CD4-positive, CD25-positive, alpha-beta regulatory T cell (primary cell): ENCODE measurements at regions not wholly inside any gene's neighbourhood (a gene's known extent, or its start where the extent isn't known, plus 50 kb on each side); places are given as distances from the start of the nearest gene placed in this dataset.

ENCODE experiments used
- ATAC-seq, 2 donors: fragments of 150-1000 bp; cut with Tn5 transposase; one replicate each; pipeline ENCODE4 v1.10.0; 2021; ENCODE audit warnings: low read depth in 2 of 2, moderate number of reproducible peaks in 2 of 2, moderate library complexity in 1 of 2
- DNase-seq, 3 donors: peaks; one replicate each; pipeline versions ENCODE4 v3.0.0 to v3.0.0-alpha.2; 2012 to 2022; ENCODE audit warnings: mixed read lengths in 1 of 3
- H3K27ac ChIP-seq: one replicate; pipeline ENCODE4 v1.7.0; 2013; ENCODE audit warnings: mild to moderate bottlenecking, low read length; ENCODE audit not compliant: insufficient read depth, poor library complexity, severe bottlenecking
- H3K27me3 ChIP-seq: one replicate; pipeline ENCODE4 v1.7.0; 2013; ENCODE audit warnings: low read length; ENCODE audit not compliant: control insufficient read depth, insufficient read depth
- H3K36me3 ChIP-seq: one replicate; pipeline ENCODE4 v1.7.0; 2013; ENCODE audit warnings: mild to moderate bottlenecking, low read length, moderate library complexity; ENCODE audit not compliant: control insufficient read depth, insufficient read depth
- H3K4me1 ChIP-seq: 2 replicates; pipeline ENCODE4 v1.7.0; 2013; ENCODE audit warnings: mild to moderate bottlenecking, low read length; ENCODE audit not compliant: insufficient read depth, control insufficient read depth, poor library complexity, severe bottlenecking
- H3K4me3 ChIP-seq: one replicate; pipeline ENCODE4 v1.7.0; 2013; ENCODE audit warnings: low read depth, mild to moderate bottlenecking, low read length, moderate library complexity
- H3K9me3 ChIP-seq, 2 experiments: 1 replicate in 1 of 2; 2 replicates in 1 of 2; pipeline ENCODE4 v1.7.0; 2013; ENCODE audit warnings: low read length in 2 of 2, mild to moderate bottlenecking in 1 of 2, moderate library complexity in 1 of 2; ENCODE audit not compliant: control insufficient read depth in 2 of 2
- H3K27ac Mint-ChIP-seq, 3 donors: one replicate each; pipeline ENCODE4 v1.8.0; 2020 to 2022; ENCODE audit warnings: mild to moderate bottlenecking in 3 of 3, mixed read lengths in 3 of 3, moderate library complexity in 2 of 3
- H3K27me3 Mint-ChIP-seq: one replicate; pipeline ENCODE4 v1.8.0; 2022; ENCODE audit warnings: mild to moderate bottlenecking, mixed read lengths
- H3K36me3 Mint-ChIP-seq: one replicate; pipeline ENCODE4 v1.8.0; 2020; ENCODE audit warnings: mixed read lengths
- H3K4me1 Mint-ChIP-seq, 4 donors: one replicate each; pipeline ENCODE4 v1.8.0; 2020 to 2022; ENCODE audit warnings: mixed read lengths in 4 of 4, mild to moderate bottlenecking in 1 of 4
- H3K4me3 Mint-ChIP-seq, 4 donors: one replicate each; pipeline ENCODE4 v1.8.0; 2020 to 2022; ENCODE audit warnings: mild to moderate bottlenecking in 4 of 4, mixed read lengths in 4 of 4, moderate library complexity in 3 of 4
- H3K9me3 Mint-ChIP-seq, 7 donors: one replicate each; pipeline ENCODE4 v1.8.0; 2020 to 2022; ENCODE audit warnings: mixed read lengths in 7 of 7, mild to moderate bottlenecking in 3 of 7, moderate library complexity in 2 of 7

DNA sequence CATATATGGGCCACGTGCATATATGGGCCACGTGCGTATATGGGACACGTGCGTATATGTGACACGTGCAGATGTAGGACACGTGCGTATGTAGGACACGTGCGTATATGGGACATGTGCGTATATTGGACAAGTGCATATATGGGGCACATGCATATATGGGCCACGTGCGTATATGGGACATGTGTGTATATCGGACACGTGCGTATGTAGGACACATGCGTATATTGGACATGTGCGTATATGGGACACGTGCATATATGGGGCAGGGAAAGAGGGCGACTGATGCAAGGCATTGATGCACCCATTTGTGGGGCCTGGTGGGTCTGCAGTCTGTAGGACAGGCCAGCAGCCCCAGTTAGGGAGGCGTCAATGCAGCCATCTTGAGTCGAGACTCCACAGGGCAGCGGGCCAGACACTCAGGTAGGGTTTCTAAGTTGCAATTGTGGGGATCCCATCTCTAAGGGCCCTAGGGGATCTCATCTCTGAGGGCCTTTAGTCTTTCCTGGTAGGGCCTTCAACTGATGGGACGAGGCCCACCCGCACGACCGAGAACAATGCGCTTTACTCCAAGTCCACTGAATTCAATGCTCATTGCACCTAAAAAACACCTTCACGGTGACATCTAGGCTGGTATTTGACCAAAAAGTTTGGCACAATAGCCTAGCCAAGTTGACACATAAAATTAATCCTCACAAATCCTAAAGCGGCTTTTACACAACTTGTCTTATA, 92.3 kb upstream of the ZNF516 start:
- Histone ChIP-seq H3K4me1 (no peaks in the 10 kb centered on the region), H3K9me3 (no peaks in the 10 kb centered on the region), H3K36me3 (no peaks in the 10 kb centered on the region), H3K27ac (no peak overlapping the region), H3K4me3 (no peak overlapping the region), H3K27me3 (peaks cover 4% of the 10 kb centered on the region)
- Mint-ChIP-seq H3K4me3 (no peak overlapping the region), H3K36me3 (no peaks in the 10 kb centered on the region), H3K9me3 (no peaks in the 10 kb centered on the region), H3K4me1 (peaks cover 0 to 11% (median 0%) of the 10 kb centered on the region in 4 donors), H3K27me3 (no peaks in the 10 kb centered on the region), H3K27ac (no peak overlapping the region)
- DNase-seq (no peak), ATAC-seq (no peak)

DNA sequence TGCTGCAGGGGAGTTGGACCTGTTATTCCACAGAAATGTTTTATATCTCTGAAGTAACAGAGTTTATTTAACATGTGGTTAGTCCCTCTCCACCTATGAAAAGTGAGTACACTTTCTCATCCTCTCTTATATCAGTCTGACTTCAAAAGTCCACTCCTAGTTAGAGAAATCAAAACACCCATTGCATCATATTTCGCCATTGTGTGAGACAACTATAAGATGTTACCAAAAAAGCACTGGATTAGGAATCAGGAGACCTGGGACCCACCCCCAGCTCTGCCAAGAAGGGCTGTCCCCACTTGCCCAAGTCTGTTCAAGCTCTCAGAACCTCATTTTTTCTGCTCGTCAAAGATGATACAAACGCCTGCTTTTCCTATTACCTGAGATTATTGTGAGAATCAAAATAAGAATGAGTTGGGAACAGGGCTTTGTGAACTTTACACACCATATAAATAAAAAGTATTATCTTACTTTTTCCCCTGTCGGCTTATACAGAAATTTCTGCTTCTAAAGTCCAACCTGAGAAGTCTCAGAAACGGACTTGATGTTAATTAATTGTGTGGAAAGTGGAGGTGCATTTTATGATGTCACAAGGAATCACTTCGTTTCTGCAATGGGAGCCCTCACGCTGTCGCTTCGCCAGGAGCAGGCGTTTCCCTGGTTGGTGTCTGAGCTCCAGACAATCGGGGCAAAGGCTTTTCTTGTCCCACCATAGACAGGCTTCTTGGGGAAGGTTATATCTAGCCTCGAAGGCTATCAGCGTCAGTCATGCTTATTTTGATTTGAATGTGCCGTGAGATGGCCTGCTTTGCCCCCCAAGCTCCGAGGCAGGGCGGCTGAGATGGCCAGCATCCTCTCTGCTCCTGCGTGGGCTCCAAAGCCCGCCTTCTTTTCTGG, 89.6 kb upstream of the ZNF516 start:
- Mint-ChIP-seq H3K36me3 (no peaks in the 10 kb centered on the region), H3K4me1 (peaks cover 0 to 11% (median 0%) of the 10 kb centered on the region in 4 donors), H3K9me3 (no peaks in the 10 kb centered on the region), H3K27ac (no peak overlapping the region), H3K4me3 (no peak overlapping the region), H3K27me3 (no peaks in the 10 kb centered on the region)
- no peak for DNase-seq
- ATAC-seq: no peak
- Histone ChIP-seq H3K36me3 (no peaks in the 10 kb centered on the region), H3K4me1 (no peaks in the 10 kb centered on the region), H3K27ac (no peak overlapping the region), H3K4me3 (no peak overlapping the region), H3K9me3 (no peaks in the 10 kb centered on the region), H3K27me3 (no peaks in the 10 kb centered on the region)

DNA sequence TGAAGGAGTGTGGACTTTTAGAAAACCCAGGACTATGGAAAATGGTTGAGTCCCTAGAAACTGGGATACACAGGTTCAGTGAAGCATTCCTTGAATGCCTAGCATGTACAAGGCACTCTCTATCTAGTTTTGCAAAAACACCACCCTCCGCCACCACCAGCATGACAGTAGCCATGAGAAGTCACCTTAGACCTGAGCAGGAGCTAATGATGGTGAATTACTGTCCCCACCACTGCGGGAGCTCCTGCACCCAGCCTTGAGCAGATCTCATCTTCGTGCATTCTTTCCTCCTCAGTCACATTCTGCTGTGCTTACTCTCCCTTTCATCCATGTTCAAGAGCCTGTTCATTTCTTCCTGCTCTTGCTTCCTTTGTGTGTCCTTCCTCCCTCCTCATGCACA, 86.2 kb upstream of the ZNF516 start:
- no peaks in the 10 kb centered on the region for H3K36me3 ChIP-seq
- no peaks in the 10 kb centered on the region for H3K9me3 Mint-ChIP-seq
- peaks cover 4% of the 10 kb centered on the region for H3K27me3 Mint-ChIP-seq
- H3K4me1 Mint-ChIP-seq: no peaks in the 10 kb centered on the region
- H3K27ac Mint-ChIP-seq: no peak overlapping the region
- no peaks in the 10 kb centered on the region for H3K9me3 ChIP-seq
- no peaks in the 10 kb centered on the region for H3K36me3 Mint-ChIP-seq
- H3K27me3 ChIP-seq: no peaks in the 10 kb centered on the region
- no peak overlapping the region for H3K27ac ChIP-seq
- no peak overlapping the region for H3K4me3 ChIP-seq
- DNase-seq (no peak), ATAC-seq (no peak)
- H3K4me3 Mint-ChIP-seq: no peak overlapping the region
- H3K4me1 ChIP-seq: no peaks in the 10 kb centered on the region

DNA sequence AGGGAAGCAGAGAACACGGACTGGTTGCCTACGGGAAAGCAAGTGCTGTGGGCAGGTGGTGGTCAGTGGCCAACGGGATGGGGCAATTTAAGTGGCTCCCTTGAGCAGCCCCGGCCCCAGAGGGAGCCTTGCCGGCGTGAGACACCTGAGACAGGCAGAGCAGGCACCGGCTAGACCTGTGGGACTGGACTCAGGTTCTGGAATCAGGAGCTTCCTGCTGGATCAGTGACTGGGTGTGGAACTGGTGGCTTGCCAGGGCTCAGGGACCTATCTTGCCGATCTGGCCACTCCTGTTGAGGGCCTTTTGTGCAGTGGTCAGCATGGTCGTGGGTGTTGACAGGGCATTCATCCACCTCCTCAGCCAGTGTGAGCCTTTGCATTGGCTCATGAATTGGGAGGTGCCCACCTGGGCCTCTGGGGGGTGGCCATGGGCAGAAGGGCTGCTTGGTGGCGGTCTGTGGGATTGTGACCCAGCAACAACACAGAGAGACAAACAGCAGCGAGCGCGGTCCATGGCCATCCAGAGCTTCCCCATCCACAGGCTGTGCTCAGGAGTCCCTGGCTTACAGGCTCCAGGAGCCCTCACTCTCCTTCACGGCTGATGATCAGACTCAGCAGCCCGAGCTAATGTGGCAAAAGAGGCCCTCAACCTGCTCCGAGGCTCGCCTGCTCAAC, 85.4 kb upstream of the ZNF516 start:
- Mint-ChIP-seq H3K27ac (no peak overlapping the region), H3K9me3 (no peaks in the 10 kb centered on the region), H3K4me3 (no peak overlapping the region), H3K4me1 (no peaks in the 10 kb centered on the region), H3K27me3 (peaks cover 7% of the 10 kb centered on the region), H3K36me3 (no peaks in the 10 kb centered on the region)
- no peak overlapping the region for H3K4me3 ChIP-seq
- no peaks in the 10 kb centered on the region for H3K27me3 ChIP-seq
- no peaks in the 10 kb centered on the region for H3K4me1 ChIP-seq
- no peak for DNase-seq
- no peak for ATAC-seq
- no peaks in the 10 kb centered on the region for H3K9me3 ChIP-seq
- H3K27ac ChIP-seq: no peak overlapping the region
- no peaks in the 10 kb centered on the region for H3K36me3 ChIP-seq

DNA sequence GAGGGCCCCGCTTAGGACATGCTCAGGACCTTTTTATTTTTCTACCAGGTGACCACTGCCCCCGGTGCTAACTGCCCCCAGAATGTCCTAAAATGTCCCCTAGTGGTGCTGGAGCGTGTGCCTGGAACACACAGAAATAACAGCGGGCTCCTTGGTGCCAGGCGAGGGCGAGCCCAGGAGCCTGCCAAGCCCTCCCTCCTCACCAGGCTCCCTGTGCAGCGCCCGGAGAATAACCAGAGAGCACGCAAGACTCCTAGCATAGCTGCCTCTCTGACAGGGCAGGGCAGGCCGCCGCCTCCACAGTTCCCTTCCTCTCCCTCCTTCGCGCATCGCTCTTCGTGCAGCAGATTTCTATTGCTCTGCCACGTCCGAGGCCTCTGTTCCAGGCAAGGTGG, 84.3 kb upstream of the ZNF516 start:
- Histone ChIP-seq H3K9me3 (no peaks in the 10 kb centered on the region), H3K36me3 (no peaks in the 10 kb centered on the region), H3K4me3 (no peak overlapping the region), H3K27me3 (no peaks in the 10 kb centered on the region), H3K4me1 (no peaks in the 10 kb centered on the region), H3K27ac (no peak overlapping the region)
- H3K27ac Mint-ChIP-seq: no peak overlapping the region
- H3K9me3 Mint-ChIP-seq: no peaks in the 10 kb centered on the region
- no peak for ATAC-seq
- H3K27me3 Mint-ChIP-seq: peaks cover 11% of the 10 kb centered on the region
- no peak for DNase-seq
- no peak overlapping the region for H3K4me3 Mint-ChIP-seq
- H3K36me3 Mint-ChIP-seq: no peaks in the 10 kb centered on the region
- no peaks in the 10 kb centered on the region for H3K4me1 Mint-ChIP-seq

DNA sequence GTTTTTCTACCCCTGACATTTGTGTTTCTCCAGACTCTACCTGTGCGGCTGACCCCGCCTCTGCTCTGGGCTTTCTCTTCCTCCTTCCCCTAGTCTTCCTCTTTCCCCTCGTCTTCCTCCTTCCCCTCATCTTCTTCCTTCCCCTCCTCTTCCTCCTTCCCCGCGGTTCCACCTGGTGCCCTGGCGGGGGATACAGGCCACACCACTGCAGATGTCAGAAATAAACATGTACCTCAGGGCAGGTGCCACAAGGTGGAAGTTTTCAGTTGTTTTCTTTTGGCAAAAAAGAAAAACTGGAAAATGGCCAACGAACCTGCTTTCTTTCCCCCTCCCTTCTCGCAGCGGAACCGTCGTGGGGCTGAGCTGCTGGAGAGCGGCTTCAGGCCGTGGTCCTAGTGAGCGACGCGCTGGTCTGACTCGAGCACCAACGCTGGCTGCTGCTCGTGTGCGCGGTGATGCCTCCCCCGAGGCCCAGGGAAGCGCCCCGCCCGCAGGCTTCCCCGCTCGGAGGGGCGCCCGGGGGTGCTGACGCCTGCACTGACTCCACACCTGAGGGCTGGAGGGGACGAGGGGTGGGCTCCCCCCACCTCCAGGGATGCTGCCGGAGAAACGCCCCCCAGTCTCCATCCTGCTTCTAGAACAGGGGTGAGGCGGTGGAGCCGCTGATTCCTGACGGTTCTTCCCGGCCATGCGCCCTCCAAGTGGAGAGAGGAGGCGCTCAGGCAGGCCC, 83.7 kb upstream of the ZNF516 start:
- H3K4me3 Mint-ChIP-seq: no peak overlapping the region
- no peaks in the 10 kb centered on the region for H3K9me3 ChIP-seq

DNA sequence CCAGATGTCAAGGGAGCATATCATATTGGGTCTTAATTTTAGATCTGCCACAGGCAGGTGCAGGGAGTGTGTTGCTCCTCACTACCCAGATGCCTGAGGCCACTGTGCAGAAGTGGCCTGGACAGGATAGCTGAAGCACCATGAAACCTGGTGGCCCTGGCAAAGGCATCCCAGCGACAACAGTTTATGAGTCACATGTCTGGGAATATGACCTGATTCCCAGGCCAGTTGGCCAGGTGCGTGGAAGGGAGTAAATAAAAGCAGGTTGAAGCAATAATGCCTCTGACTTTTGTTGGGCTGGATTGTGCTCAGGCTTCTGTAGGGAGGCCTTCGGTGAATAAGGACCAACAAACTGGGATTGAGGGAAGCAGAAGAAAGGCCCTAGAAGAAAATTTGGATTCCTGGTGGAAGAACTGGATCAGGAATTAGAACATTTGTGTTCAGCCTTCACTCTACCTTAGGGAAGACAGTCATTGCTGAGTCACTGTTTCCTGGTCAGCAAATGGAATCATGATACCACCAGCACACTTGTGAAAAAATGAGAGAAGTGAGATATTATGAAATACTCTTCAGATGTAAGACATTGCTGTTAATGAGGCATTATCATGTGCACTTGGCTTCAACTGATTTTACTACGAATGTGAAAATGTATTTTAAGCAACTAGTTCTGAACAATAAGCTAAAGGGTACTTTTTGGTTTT, 78.4 kb upstream of the ZNF516 start:
- Histone ChIP-seq H3K36me3 (no peaks in the 10 kb centered on the region), H3K27ac (no peak overlapping the region), H3K4me1 (no peaks in the 10 kb centered on the region), H3K27me3 (peaks cover 3% of the 10 kb centered on the region), H3K4me3 (no peak overlapping the region), H3K9me3 (no peaks in the 10 kb centered on the region)
- H3K27me3 Mint-ChIP-seq: peaks cover 8% of the 10 kb centered on the region
- no peak for ATAC-seq
- DNase-seq: no peak
- no peaks in the 10 kb centered on the region for H3K9me3 Mint-ChIP-seq
- H3K4me1 Mint-ChIP-seq: no peaks in the 10 kb centered on the region
- H3K4me3 Mint-ChIP-seq: no peak overlapping the region
- H3K27ac Mint-ChIP-seq: no peak overlapping the region
- no peaks in the 10 kb centered on the region for H3K36me3 Mint-ChIP-seq

More for the DNA sequence above, 83.7 kb upstream of the ZNF516 start:
- no peaks in the 10 kb centered on the region for H3K4me1 Mint-ChIP-seq
- no peaks in the 10 kb centered on the region for H3K36me3 ChIP-seq
- no peaks in the 10 kb centered on the region for H3K4me1 ChIP-seq
- no peak overlapping the region for H3K27ac Mint-ChIP-seq
- H3K4me3 ChIP-seq: no peak overlapping the region
- H3K9me3 Mint-ChIP-seq: no peaks in the 10 kb centered on the region
- H3K27me3 Mint-ChIP-seq: peaks cover 11% of the 10 kb centered on the region
- no peak overlapping the region for H3K27ac ChIP-seq
- ATAC-seq (no peak), DNase-seq (no peak)
- no peaks in the 10 kb centered on the region for H3K36me3 Mint-ChIP-seq
- H3K27me3 ChIP-seq: no peaks in the 10 kb centered on the region
